Ovary (tissue), 7 donors: ENCODE measurements at regions not wholly inside any gene's neighbourhood (a gene's known extent, or its start where the extent isn't known, plus 50 kb on each side); places are given as distances from the start of the nearest gene placed in this dataset.
A peak's percentile ranks its signal among the peaks of the same experiment; 100 is the strongest.

ENCODE experiments used
- DNase-seq, 5 donors: peaks; one replicate each; pipeline ENCODE4 v3.0.0-alpha.2; 2019 to 2020
- H3K27ac ChIP-seq, 2 donors: fragments of 200-600 bp; one replicate each; pipeline versions ENCODE4 v1.5.1 to v1.8.0; 2019 to 2022
- H3K27me3 ChIP-seq: fragments of 200-600 bp; one replicate; pipeline ENCODE4 v1.8.0; 2022
- H3K36me3 ChIP-seq: fragments of 200-600 bp; sonication (generic); one replicate; pipeline ENCODE4 v1.5.1; 2019
- H3K4me1 ChIP-seq: one replicate; pipeline ENCODE4 v1.8.1; 2013; ENCODE audit warnings: mild to moderate bottlenecking, moderate library complexity; ENCODE audit not compliant: insufficient read depth
- H3K4me3 ChIP-seq: fragments of 200-600 bp; sonication (generic); one replicate; pipeline ENCODE4 v1.5.1; 2017
- H3K9me3 ChIP-seq, 2 donors: fragments of 200-600 bp in 1 of 2; sonication (generic) in 1 of 2; one replicate each; pipeline versions ENCODE4 v1.5.1 to v1.8.1; 2013 to 2019; ENCODE audit warnings: mild to moderate bottlenecking in 1 of 2, moderate library complexity in 1 of 2
- CTCF ChIP-seq, 3 donors: fragments of 450-650 bp in 2 of 3; fragments of 200-600 bp in 1 of 3; IDR thresholded peaks; one replicate each; pipeline versions ENCODE4 v1.5.1 to v1.8.0; 2016 to 2022; ENCODE audit warnings: antibody characterized with exemption in 3 of 3, mild to moderate bottlenecking in 1 of 3
- EP300 ChIP-seq: sonication (generic); formaldehyde crosslinking; IDR thresholded peaks from one replicate; pipeline ENCODE4 v1.6.1; 2017; ENCODE audit warnings: antibody characterized with exemption
- POLR2A ChIP-seq: fragments of 450-650 bp; IDR thresholded peaks from one replicate; pipeline ENCODE4 v1.6.1; 2017; ENCODE audit warnings: antibody characterized with exemption, mild to moderate bottlenecking, moderate library complexity
- WGBS, 3 donors: extraction: QIAGEN DNeasy Blood & Tissue Kit in 1 of 3; methylation state at CpG; one replicate each; pipeline versions ENCODE4 v1.1.5 to v1.1.7; 2013 to 2017; 5-methylcytosine and 5-hydroxymethylcytosine counted together
- intact Hi-C, 4 donors: fragments of 100-400 bp; cut with DNase I; formaldehyde crosslinking; loops; one replicate each; pipeline versions ENCODE4 v1.11.0 to v1.15.1; 2022 to 2023
- donor health status: DM: no; HTN: no; CAD: no; lungs with moderate emphysema.
- donor health status: DM: no; HTN: no; CAD: no.
- donor health status: Bipolar disorder and iron deficiency.
- donor health status: DM: no; HTN: no; CAD: no.
- donor health status: DM: yes; HTN: yes; CAD: no.

GRCh38 chr12:124435806-124436345 lies 131.5 kb downstream of the NCOR2 start:
- no peak overlapping the region for H3K4me3 ChIP-seq
- 95% methylated on average over 16 of the region's 16 CpGs for WGBS, 3 donors
- no peak overlapping the region for H3K27ac ChIP-seq
- H3K36me3 ChIP-seq: no peaks in the 10 kb centered on the region
- no peak for DNase-seq
- no peak for TF ChIP-seq POLR2A
- TF ChIP-seq CTCF (IDR thresholded peaks at IDR 0.05): no peak
- TF ChIP-seq EP300: no peak
- peaks cover 3% of the 10 kb centered on the region for H3K4me1 ChIP-seq
- H3K27me3 ChIP-seq: no peaks in the 10 kb centered on the region
- intact Hi-C loops: no loop called here
- H3K9me3 ChIP-seq: no peaks in the 10 kb centered on the region

GRCh38 chr12:124434951-124435805 lies 132.2 kb downstream of the NCOR2 start:
- TF ChIP-seq POLR2A (no peak), EP300 (no peak), CTCF (IDR thresholded peaks at IDR 0.05) (no peak)
- H3K9me3 ChIP-seq: no peaks in the 10 kb centered on the region
- intact Hi-C loops: no loop called here
- H3K27ac ChIP-seq: peak overlapping the region in 1 of 2 donors; percentile 42
- H3K27me3 ChIP-seq: no peaks in the 10 kb centered on the region
- no peak for DNase-seq
- no peaks in the 10 kb centered on the region for H3K4me1 ChIP-seq
- H3K4me3 ChIP-seq: no peak overlapping the region
- no peaks in the 10 kb centered on the region for H3K36me3 ChIP-seq
- WGBS, 3 donors: 76 to 77% (median 76%) methylated on average over 17 of the region's 17 CpGs

GRCh38 chr12:124434354-124434753 lies 133.1 kb downstream of the NCOR2 start:
- no peaks in the 10 kb centered on the region for H3K4me1 ChIP-seq
- no peaks in the 10 kb centered on the region for H3K36me3 ChIP-seq

GRCh38 chr12:124433879-124434278 lies 133.5 kb downstream of the NCOR2 start:
- no peaks in the 10 kb centered on the region for H3K9me3 ChIP-seq
- WGBS, 3 donors: 76 to 79% (median 78%) methylated on average over 8 of the region's 8 CpGs
- no peaks in the 10 kb centered on the region for H3K36me3 ChIP-seq
- no peaks in the 10 kb centered on the region for H3K27me3 ChIP-seq
- H3K4me1 ChIP-seq: peaks cover 2% of the 10 kb centered on the region
- no peak overlapping the region for H3K27ac ChIP-seq
- H3K4me3 ChIP-seq: no peak overlapping the region
- no peak for DNase-seq
- TF ChIP-seq POLR2A (no peak), EP300 (no peak), CTCF (IDR thresholded peaks at IDR 0.05) (no peak)
- intact Hi-C loops: no loop called here

More at GRCh38 chr12:124434354-124434753, 133.1 kb downstream of the NCOR2 start:
- H3K9me3 ChIP-seq: no peaks in the 10 kb centered on the region
- no peak for DNase-seq
- WGBS, 3 donors: 56 to 74% (median 68%) methylated on average over 10 of the region's 10 CpGs
- TF ChIP-seq CTCF (IDR thresholded peaks at IDR 0.05) (no peak), POLR2A (no peak), EP300 (no peak)
- no peak overlapping the region for H3K27ac ChIP-seq
- intact Hi-C loops: no loop called here
- H3K27me3 ChIP-seq: no peaks in the 10 kb centered on the region
- H3K4me3 ChIP-seq: no peak overlapping the region
